Lung (tissue), 1 donor: ENCODE measurements at regions not wholly inside any gene's neighbourhood (a gene's known extent, or its start where the extent isn't known, plus 50 kb on each side); places are given as distances from the start of the nearest gene placed in this dataset. TPM values are rescaled to one million over a fixed set of nuclear protein-coding genes. Genes with fewer than 3 reads are reported as not detected.

Source experiments
- small RNA-seq: library from RNA; depleted of rRNA; stranded (forward); fragments of <200 nt; gene quantifications from one replicate; pipeline ENCODE3, GENCODE V24; 2014; ENCODE audit warnings: low replicate concordance

Small RNA genes lying in the stretch of these regions (small RNA-seq; reads per million reads assigned to genes)
- gene RN7SL401P = not detected
